Amniotic epithelial cell (primary cell): ENCODE measurements at regions not wholly inside any gene's neighbourhood (a gene's known extent, or its start where the extent isn't known, plus 50 kb on each side); places are given as distances from the start of the nearest gene placed in this dataset.
A peak's percentile ranks its signal among the peaks of the same experiment; 100 is the strongest.

Source experiments
- DNase-seq: peaks from one replicate; pipeline ENCODE4 v3.0.0-alpha.2; 2010; ENCODE audit warnings: low read depth

GRCh38 chr12:91622981-91623380, 440.4 kb upstream of the DCN start:
- no peak for DNase-seq

- no peak for DNase-seq
These were observed 439.4 kb upstream of the DCN start for GRCh38 chr12:91622037-91622436.

DNA sequence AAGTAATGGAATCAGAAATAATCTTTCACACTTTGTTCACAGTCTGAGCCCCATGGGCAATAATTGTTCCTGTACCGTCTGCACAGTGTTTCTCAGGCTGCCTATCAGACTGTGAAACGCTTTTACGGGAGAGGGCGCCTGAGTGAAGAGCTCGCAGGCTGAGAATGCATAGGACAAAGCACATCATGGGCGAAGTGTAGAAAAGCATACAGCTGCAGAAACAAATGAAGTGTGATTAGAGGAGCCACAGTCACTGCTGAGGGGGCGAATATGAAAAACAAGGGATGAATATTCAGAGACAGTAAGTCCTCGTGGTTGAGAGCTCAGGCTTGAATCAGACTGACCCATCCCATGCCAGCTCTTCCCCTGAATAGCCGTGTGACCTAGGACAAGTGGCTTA, 438.4 kb upstream of the DCN start:
- DNase-seq = no peak

GRCh38 chr12:91620422-91620821, 437.8 kb upstream of the DCN start:
- DNase-seq = no peak

DNA sequence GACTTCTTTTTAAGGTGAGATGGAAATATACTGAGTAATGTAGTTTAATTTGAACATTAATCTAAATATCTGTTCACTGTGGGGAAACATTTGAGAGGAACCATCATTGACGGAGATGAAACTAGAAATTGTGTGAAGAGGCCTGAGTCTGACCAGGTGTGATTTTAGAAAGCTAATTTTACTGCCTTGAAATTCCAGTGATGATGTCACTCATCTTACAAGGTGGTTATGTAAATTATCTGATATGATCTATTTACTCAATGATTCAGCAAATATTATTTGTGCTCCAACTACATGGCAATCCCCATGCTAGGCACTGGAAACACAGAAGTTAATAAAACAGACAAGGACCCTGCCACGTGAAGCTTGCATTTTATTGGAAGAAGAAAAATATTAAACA, 435.7 kb upstream of the DCN start:
- DNase-seq = no peak

DNA sequence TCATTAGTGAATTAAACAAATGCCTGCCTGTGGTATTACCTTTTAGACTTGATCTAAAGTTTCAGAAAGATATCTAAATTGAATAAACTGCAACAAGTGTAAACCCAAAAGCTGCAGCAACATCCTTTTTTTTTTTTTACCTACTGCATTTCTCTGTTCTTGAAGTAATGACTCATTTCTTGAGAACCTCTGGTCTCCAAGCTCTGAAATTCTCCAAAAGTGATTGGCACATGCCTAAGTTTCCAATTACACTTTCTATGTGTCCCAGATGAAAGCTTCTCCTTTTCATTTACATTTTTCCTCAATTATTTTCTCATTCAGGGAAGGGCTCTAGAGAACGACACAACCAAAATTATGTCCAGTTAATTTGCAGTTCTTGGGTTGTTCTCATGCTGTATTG, 435.2 kb upstream of the DCN start:
- DNase-seq = no peak

GRCh38 chr12:91616416-91616815, 433.8 kb upstream of the DCN start:
- peak; percentile 16 for DNase-seq

DNA sequence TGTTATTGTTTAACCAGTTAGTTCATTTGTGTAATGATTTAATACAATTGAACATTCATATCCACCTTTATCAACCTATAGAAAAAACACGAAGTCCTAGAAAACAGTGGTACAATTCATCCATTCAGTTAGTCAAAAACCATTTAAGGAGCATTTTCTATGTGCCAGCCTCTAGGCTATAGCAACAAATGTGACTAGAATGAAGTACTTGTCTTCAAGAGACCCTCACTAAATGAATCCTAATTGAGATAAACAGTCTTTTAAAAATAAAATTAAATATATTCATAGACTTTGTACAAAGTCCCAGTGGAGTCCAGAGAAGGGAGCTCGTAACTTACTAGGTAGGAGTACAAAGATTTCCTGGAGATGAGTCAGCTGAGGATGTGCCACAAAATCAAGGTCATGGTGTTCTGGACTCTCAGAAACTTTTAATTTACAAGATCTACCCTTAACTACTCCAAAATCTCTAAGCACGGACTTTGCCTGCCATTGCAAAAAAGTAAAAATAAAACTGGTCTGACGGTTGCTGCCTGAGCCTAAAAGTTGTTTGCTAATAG, 430.7 kb upstream of the DCN start:
- peak; percentile 53 for DNase-seq

- DNase-seq = no peak
These were observed 427.9 kb upstream of the DCN start for GRCh38 chr12:91610561-91610960.

DNA sequence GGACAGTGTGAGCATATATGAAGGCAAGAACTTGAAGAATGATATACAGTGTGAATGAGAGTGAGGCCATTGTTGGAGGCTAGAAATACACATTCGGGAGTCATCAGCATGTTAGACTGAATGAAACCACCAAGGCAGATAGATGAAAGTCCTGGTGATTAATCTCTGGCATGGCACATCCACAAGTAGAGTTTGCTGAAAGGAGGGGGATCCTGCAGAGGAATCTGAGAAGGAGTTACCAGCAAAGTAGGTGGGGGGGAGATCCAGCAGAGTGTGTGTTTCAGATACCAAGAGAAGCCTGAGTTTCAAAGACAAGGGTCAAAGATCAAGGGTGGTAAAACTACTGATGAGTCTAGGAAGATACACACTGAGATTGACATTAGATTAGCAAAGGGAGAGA, 426.7 kb upstream of the DCN start:
- DNase-seq = no peak

GRCh38 chr12:91608542-91608941, 425.9 kb upstream of the DCN start:
- DNase-seq = no peak

DNA sequence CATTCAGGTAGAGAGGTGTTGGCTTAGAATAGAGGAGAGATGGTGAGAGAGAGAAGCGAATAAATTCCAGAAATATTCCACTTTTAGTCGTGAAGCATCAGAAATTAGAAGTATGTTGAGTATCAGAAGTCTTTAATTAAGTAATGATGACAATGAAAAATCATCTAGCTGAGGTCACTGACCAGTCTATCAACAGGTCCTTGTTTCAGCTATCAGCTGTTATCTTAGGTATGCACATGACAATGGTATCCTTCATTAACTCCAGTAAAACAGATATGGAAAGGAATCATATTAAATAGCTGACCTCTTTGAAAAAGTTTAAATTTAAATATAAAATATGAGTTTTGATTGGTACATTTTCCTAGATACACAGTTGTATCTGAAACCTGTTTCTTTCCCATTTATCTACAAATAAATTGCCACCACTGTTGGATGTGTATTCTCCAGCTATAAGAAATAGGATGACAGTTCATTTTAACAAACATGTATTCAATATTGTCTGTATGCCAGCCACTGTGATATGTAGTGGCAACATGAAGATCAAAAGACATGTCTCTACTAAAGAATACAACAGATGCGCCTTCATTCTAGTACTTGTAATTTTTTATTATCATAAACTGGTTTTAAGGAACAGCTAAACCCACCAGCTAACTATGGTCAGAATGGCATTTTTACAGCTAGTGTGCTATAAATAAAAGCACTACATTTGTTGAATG, 424.2 kb upstream of the DCN start:
- DNase-seq = no peak

DNA sequence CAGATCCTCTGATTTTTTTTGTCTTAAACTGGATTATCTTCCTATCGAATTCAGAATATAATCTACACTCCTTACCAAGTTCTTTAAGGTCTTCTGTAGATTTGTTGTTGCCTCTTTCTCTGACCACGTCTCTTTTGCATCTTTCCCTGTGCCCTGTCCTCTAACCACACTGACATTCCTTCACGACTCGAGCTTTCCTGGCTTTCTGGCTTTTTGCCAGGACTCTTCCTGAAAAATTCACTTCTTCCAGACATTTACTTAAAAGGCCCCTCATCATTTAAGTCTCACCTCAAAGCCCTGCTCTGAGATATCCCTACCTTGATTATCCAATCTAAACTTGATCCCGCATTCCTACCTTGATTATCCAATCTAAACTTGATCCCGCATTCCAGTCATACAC, 422.3 kb upstream of the DCN start:
- DNase-seq = no peak

DNA sequence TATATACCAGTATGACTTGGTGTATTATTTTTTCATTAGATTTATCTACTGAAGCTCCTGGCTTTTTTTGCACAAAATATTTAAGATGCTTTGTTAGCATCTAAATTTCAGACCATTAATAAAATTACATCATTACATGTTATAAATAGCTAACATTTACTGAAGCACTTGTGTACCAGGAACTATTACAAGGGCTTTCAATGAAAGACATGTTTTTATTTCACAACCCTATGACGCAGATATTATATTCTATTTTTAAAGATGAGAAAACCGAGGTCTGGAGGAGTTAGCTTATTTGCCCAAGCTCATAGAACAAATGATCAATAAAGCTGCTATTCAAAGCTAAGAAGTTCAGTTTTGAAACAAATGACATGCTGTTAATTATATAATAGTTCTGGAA, 420.4 kb upstream of the DCN start:
- peak; percentile 27 for DNase-seq

DNA sequence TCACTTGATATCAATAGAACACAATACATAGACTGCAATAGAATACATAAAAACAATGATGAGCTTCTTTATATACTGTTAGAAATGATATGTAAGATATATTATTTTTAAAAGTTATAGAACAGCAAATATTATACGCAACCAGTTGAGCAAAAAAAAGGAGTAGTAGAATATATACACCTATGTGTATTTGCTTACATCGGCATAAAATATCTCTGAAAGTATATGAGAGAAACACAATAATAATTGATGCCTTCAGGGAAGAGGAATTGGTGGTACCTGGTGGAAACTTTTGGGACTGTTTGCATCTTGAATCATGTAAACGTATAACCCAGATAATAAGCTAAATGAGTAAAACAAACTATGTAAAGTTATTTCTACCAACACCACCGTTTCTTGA, 418.4 kb upstream of the DCN start:
- no peak for DNase-seq

DNA sequence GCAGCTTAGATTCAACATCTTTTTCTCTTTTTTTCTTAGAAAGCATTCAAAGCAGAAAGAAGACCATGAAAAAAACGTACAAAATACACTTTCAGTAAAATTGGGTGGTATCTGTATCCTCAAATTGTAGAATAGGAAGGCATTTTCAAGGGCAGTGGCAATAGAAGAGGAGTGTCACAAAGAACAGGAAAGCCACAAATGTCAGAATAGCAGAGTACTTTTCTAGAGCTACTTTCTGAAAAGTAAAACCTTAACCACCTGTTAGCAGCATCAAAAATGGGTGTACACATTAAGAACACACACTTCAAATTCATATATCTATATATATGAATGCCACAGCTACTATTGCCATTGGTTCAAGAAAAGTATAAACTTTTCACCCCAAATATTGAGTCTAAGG, 412.1 kb upstream of the DCN start:
- no peak for DNase-seq

- DNase-seq = no peak
These were observed 409.0 kb upstream of the DCN start for GRCh38 chr12:91591639-91591987.

GRCh38 chr12:91590966-91591638, 408.5 kb upstream of the DCN start:
- no peak for DNase-seq

DNA sequence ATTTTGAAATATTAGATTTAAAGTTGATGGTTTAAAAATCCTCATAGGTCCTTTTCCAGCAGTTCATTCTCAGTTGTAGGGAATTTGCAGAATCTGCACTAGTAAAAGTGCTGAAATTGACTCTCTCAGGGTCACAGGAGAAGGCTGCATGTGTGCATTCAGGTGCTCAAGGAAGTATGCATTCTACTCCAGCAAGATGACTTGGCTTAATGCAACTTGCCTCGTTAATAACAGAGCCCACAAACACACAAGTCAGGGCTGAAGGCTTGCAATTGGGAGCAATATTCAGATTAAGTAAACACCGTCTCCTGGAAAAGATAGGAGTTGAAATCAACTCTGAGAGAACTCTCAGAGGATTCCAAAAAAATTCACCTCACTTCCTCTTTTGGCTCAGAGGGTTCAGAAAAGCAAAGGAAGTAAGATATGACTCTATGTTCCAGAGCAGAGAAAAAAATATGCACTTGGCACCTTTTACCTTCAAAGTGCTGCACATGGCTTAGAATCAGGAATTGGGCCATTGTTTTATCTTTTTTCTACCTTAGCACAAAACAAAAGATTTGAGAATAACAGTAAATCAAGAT, 406.3 kb upstream of the DCN start:
- DNase-seq = no peak

GRCh38 chr12:91586015-91586414, 403.4 kb upstream of the DCN start:
- no peak for DNase-seq

- no peak for DNase-seq
These were observed 400.2 kb upstream of the DCN start for GRCh38 chr12:91582811-91583210.

DNA sequence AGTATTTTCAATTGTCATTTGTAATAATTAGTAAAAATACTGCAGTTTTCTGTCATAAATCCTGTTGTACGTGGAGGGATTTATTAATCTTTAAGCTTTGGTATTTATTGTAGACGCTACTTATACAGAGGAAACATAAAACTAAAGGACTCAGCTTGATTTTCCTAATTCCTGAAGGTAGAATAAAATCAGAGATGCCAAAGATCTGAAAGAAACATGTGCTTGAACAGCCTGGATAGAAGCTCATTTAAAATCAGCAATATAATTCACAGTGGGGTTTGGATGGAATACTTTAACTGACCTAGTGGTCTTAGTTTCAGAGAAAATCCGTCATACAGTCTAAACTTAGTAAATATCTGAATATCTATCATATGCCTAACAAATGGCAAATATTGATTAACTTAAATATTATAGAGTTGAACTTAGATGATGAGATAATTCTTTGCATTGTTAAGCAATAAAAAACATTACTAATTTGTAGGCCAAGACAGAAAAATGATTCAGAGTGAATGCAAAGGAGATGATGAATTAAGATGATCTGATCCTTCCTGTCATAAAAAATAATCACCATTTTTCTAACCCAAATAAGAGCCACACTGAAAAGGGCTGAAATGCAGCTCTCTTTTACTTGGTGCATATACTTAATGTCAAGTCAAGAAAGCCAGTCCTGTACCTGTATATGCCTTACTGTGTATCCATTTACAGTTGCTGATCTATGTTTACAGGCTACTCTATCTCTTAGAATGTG, 397.1 kb upstream of the DCN start:
- no peak for DNase-seq
